ENCODE measurements at regions not wholly inside any gene's neighbourhood (a gene's known extent, or its start where the extent isn't known, plus 50 kb on each side); places are given as distances from the start of the nearest gene placed in this dataset.
"Not testable (repeated sequence)": the region's sequence is repeated elsewhere in the genome, so short reads cannot be mapped to it uniquely, and the experiment has no call there.

- DNase-seq (ENCODE audit: low read depth): no peak
These were observed 49.9 kb upstream of the GAS1 start for GRCh38 chr9:86997156-86997555.

- DNase-seq (ENCODE audit: low read depth): no peak
These were observed 50.6 kb upstream of the GAS1 start for GRCh38 chr9:86997951-86998350.

- no peak for DNase-seq (ENCODE audit: low read depth)
These were observed 55.2 kb upstream of the GAS1 start for GRCh38 chr9:87002517-87002916.

- no peak for DNase-seq (ENCODE audit: low read depth)
These were observed 56.7 kb upstream of the GAS1 start for GRCh38 chr9:87004016-87004415.

GRCh38 chr9:87006956-87007355, 59.6 kb upstream of the GAS1 start:
- DNase-seq (ENCODE audit: low read depth): no peak

- DNase-seq (ENCODE audit: low read depth): peak; percentile 74
These were observed 60.5 kb upstream of the GAS1 start for GRCh38 chr9:87007711-87008366.

- DNase-seq (ENCODE audit: low read depth): no peak
These were observed 61.4 kb upstream of the GAS1 start for GRCh38 chr9:87008667-87009066.

- no peak for DNase-seq (ENCODE audit: low read depth)
These were observed 63.3 kb upstream of the GAS1 start for GRCh38 chr9:87010626-87011025.

GRCh38 chr9:87011551-87011950, 64.2 kb upstream of the GAS1 start:
- DNase-seq (ENCODE audit: low read depth): no peak

GRCh38 chr9:87013490-87013889, 66.2 kb upstream of the GAS1 start:
- DNase-seq (ENCODE audit: low read depth): no peak

GRCh38 chr9:87014436-87014835, 67.1 kb upstream of the GAS1 start:
- DNase-seq (ENCODE audit: low read depth): no peak

GRCh38 chr9:87016681-87017080, 69.4 kb upstream of the GAS1 start:
- no peak for DNase-seq (ENCODE audit: low read depth)

GRCh38 chr9:87020169-87020950, 73.1 kb upstream of the GAS1 start:
- DNase-seq (ENCODE audit: low read depth): no peak

- no peak for DNase-seq (ENCODE audit: low read depth)
These were observed 74.9 kb upstream of the GAS1 start for GRCh38 chr9:87022178-87022577.

- DNase-seq (ENCODE audit: low read depth): no peak
These were observed 78.9 kb upstream of the GAS1 start for GRCh38 chr9:87026204-87026603.

GRCh38 chr9:87028836-87029235, 81.5 kb upstream of the GAS1 start:
- DNase-seq (ENCODE audit: low read depth): not testable (repeated sequence)

- no peak for DNase-seq (ENCODE audit: low read depth)
These were observed 82.6 kb upstream of the GAS1 start for GRCh38 chr9:87029905-87030304.

GRCh38 chr9:87034841-87035240, 87.5 kb upstream of the GAS1 start:
- DNase-seq (ENCODE audit: low read depth): peak; percentile 68

- no peak for DNase-seq (ENCODE audit: low read depth)
These were observed 88.6 kb upstream of the GAS1 start for GRCh38 chr9:87035879-87036278.

- no peak for DNase-seq (ENCODE audit: low read depth)
These were observed 89.2 kb upstream of the GAS1 start for GRCh38 chr9:87036506-87036905.

- peak; percentile 24 for DNase-seq (ENCODE audit: low read depth)
These were observed 92.6 kb upstream of the GAS1 start for GRCh38 chr9:87039809-87040392.

- DNase-seq (ENCODE audit: low read depth): no peak
These were observed 93.2 kb upstream of the GAS1 start for GRCh38 chr9:87040410-87041009.
